ENCODE measurements at regions not wholly inside any gene's neighbourhood (a gene's known extent, or its start where the extent isn't known, plus 50 kb on each side); places are given as distances from the start of the nearest gene placed in this dataset.

GRCh38 chr4:17195461-17196275 is 297.2 kb upstream of the LDB2 start:
- H3K27me3 ChIP-seq (ENCODE audit: insufficient read depth, low read depth): no peaks in the 10 kb centered on the region
- no peak overlapping the region for H3K4me2 ChIP-seq
- no peaks in the 10 kb centered on the region for H3K9me2 ChIP-seq (ENCODE audit: insufficient read depth)
- no peak overlapping the region for H3K4me3 ChIP-seq
- ChIA-PET POLR2A (ENCODE audit: unreplicated experiment) (no interaction called here), CTCF (no interaction called here)
- H3K9me3 ChIP-seq (ENCODE audit: insufficient read depth, low read depth): no peaks in the 10 kb centered on the region
- BruUV-seq (replicated peaks): no TSS peak
- intact Hi-C loops (cut with micrococcal nuclease; ENCODE audit: unreplicated experiment): no loop called here
- no peaks in the 10 kb centered on the region for H3K36me3 ChIP-seq (ENCODE audit: low read depth)
- H3K4me1 ChIP-seq (replicated peaks; ENCODE audit: insufficient read depth): no peaks in the 10 kb centered on the region
- no peak for TF ChIP-seq EZH2 (IDR thresholded peaks at IDR 0.05; ENCODE audit: low read depth)
- no peak for TF ChIP-seq CTCF (conservative IDR thresholded peaks at IDR 0.05)
- DNase-seq: no peak
- no peaks in the 10 kb centered on the region for H3K79me2 ChIP-seq (ENCODE audit: low read depth)
- H2AFZ ChIP-seq: no peak overlapping the region
- H3F3A ChIP-seq (ENCODE audit: insufficient read depth, low read depth): no peaks in the 10 kb centered on the region
- H3K27ac ChIP-seq: no peak overlapping the region
- no peaks in the 10 kb centered on the region for H4K20me1 ChIP-seq (ENCODE audit: insufficient read depth)

GRCh38 chr4:17194586-17194985 is 296.1 kb upstream of the LDB2 start:
- ChIA-PET CTCF (no interaction called here), POLR2A (ENCODE audit: unreplicated experiment) (no interaction called here)
- no peak for DNase-seq
- no peak overlapping the region for H3K4me3 ChIP-seq
- H3F3A ChIP-seq (ENCODE audit: insufficient read depth, low read depth): no peaks in the 10 kb centered on the region
- H2AFZ ChIP-seq: no peak overlapping the region
- H3K4me1 ChIP-seq (replicated peaks; ENCODE audit: insufficient read depth): no peaks in the 10 kb centered on the region
- no peaks in the 10 kb centered on the region for H3K36me3 ChIP-seq (ENCODE audit: low read depth)
- no peaks in the 10 kb centered on the region for H4K20me1 ChIP-seq (ENCODE audit: insufficient read depth)
- no peaks in the 10 kb centered on the region for H3K9me3 ChIP-seq (ENCODE audit: insufficient read depth, low read depth)
- H3K27ac ChIP-seq: no peak overlapping the region
- no peaks in the 10 kb centered on the region for H3K9me2 ChIP-seq (ENCODE audit: insufficient read depth)
- no peak overlapping the region for H3K4me2 ChIP-seq
- BruUV-seq (replicated peaks): no TSS peak
- no peak for TF ChIP-seq EZH2 (IDR thresholded peaks at IDR 0.05; ENCODE audit: low read depth)
- TF ChIP-seq CTCF (conservative IDR thresholded peaks at IDR 0.05): no peak
- no peaks in the 10 kb centered on the region for H3K79me2 ChIP-seq (ENCODE audit: low read depth)
- H3K27me3 ChIP-seq (ENCODE audit: insufficient read depth, low read depth): no peaks in the 10 kb centered on the region
- intact Hi-C loops (cut with micrococcal nuclease; ENCODE audit: unreplicated experiment): no loop called here

GRCh38 chr4:17189759-17190158 is 291.3 kb upstream of the LDB2 start:
- H3K9me2 ChIP-seq (ENCODE audit: insufficient read depth): no peaks in the 10 kb centered on the region
- DNase-seq: no peak
- H3K79me2 ChIP-seq (ENCODE audit: low read depth): no peaks in the 10 kb centered on the region
- H3K9me3 ChIP-seq (ENCODE audit: insufficient read depth, low read depth): no peaks in the 10 kb centered on the region
- intact Hi-C loops (cut with micrococcal nuclease; ENCODE audit: unreplicated experiment): no loop called here
- H3K36me3 ChIP-seq (ENCODE audit: low read depth): no peaks in the 10 kb centered on the region
- H3K4me1 ChIP-seq (replicated peaks; ENCODE audit: insufficient read depth): no peaks in the 10 kb centered on the region
- H3K27ac ChIP-seq: no peak overlapping the region
- no peak overlapping the region for H3K4me2 ChIP-seq
- no TSS peak for BruUV-seq (replicated peaks)
- H4K20me1 ChIP-seq (ENCODE audit: insufficient read depth): no peaks in the 10 kb centered on the region
- no peaks in the 10 kb centered on the region for H3K27me3 ChIP-seq (ENCODE audit: insufficient read depth, low read depth)
- H2AFZ ChIP-seq: no peak overlapping the region
- ChIA-PET CTCF (no interaction called here), POLR2A (ENCODE audit: unreplicated experiment) (no interaction called here)
- H3F3A ChIP-seq (ENCODE audit: insufficient read depth, low read depth): no peaks in the 10 kb centered on the region
- TF ChIP-seq EZH2 (IDR thresholded peaks at IDR 0.05; ENCODE audit: low read depth) (no peak), CTCF (conservative IDR thresholded peaks at IDR 0.05) (no peak)
- H3K4me3 ChIP-seq: no peak overlapping the region
